HG03469 (cell line): ENCODE measurements at regions not wholly inside any gene's neighbourhood (a gene's known extent, or its start where the extent isn't known, plus 50 kb on each side); places are given as distances from the start of the nearest gene placed in this dataset.
"Not testable (repeated sequence)": the region's sequence is repeated elsewhere in the genome, so short reads cannot be mapped to it uniquely, and the experiment has no call there.

Experiments used
- ATAC-seq: cut with Tn5 transposase; IDR thresholded peaks from one replicate; pipeline ENCODE4 v1.9.1; 2021; ENCODE audit warnings: mild to moderate bottlenecking, moderate library complexity, moderate number of reproducible peaks; ENCODE audit not compliant: unreplicated experiment

- no peak for ATAC-seq
These were observed 63.1 kb downstream of the TSN start for GRCh38 chr2:121818546-121818945.

GRCh38 chr2:121819846-121820245, 64.4 kb downstream of the TSN start:
- no peak for ATAC-seq

GRCh38 chr2:121821476-121822158, 66.2 kb downstream of the TSN start:
- no peak for ATAC-seq

GRCh38 chr2:121824264-121824663, 68.8 kb downstream of the TSN start:
- no peak for ATAC-seq

- no peak for ATAC-seq
These were observed 69.8 kb downstream of the TSN start for GRCh38 chr2:121825003-121825950.

- ATAC-seq, result no peak
These were observed 70.6 kb downstream of the TSN start for GRCh38 chr2:121826036-121826435.

GRCh38 chr2:121828281-121828731, 72.9 kb downstream of the TSN start:
- ATAC-seq, result no peak

GRCh38 chr2:121830809-121831208, 75.4 kb downstream of the TSN start:
- ATAC-seq, result no peak

GRCh38 chr2:121831841-121832240, 76.4 kb downstream of the TSN start:
- ATAC-seq, result no peak

GRCh38 chr2:121832412-121833357, 77.2 kb downstream of the TSN start:
- no peak for ATAC-seq

GRCh38 chr2:121833358-121833723, 77.9 kb downstream of the TSN start:
- no peak for ATAC-seq

GRCh38 chr2:121836611-121837010, 81.2 kb downstream of the TSN start:
- ATAC-seq, result no peak

GRCh38 chr2:121837591-121837990, 82.1 kb downstream of the TSN start:
- ATAC-seq, result no peak

- ATAC-seq, result no peak
These were observed 83.1 kb downstream of the TSN start for GRCh38 chr2:121838551-121838950.

- ATAC-seq, result no peak
These were observed 84.1 kb downstream of the TSN start for GRCh38 chr2:121839584-121839983.

- ATAC-seq, result no peak
These were observed 93.8 kb downstream of the TSN start for GRCh38 chr2:121849236-121849635.

GRCh38 chr2:121853149-121853548, 97.7 kb downstream of the TSN start:
- ATAC-seq, result not testable (repeated sequence)

GRCh38 chr2:121855510-121855909, 100.1 kb downstream of the TSN start:
- no peak for ATAC-seq

GRCh38 chr2:121856360-121856759, 100.9 kb downstream of the TSN start:
- ATAC-seq, result no peak

- no peak for ATAC-seq
These were observed 102.9 kb downstream of the TSN start for GRCh38 chr2:121858369-121858768.

GRCh38 chr2:121858847-121859246, 103.4 kb downstream of the TSN start:
- no peak for ATAC-seq
